H1 (cell line): ENCODE measurements at regions not wholly inside any gene's neighbourhood (a gene's known extent, or its start where the extent isn't known, plus 50 kb on each side); places are given as distances from the start of the nearest gene placed in this dataset.

Source experiments
- CTCF ChIA-PET: fragments of 300-600 bp; sonication (Branson Sonifier 250); formaldehyde crosslinking; loops from one replicate; lab custom pipeline; 2021; ENCODE audit not compliant: partially characterized antibody; lab: Charles Lee
- POLR2A ChIA-PET: fragments of 300-600 bp; sonication (Branson Sonifier 250); formaldehyde crosslinking; loops from one replicate; lab custom pipeline; 2021; ENCODE audit warnings: inconsistent platforms; ENCODE audit not compliant: partially characterized antibody; lab: Charles Lee
- DNase-seq, 2 experiments: peaks; one replicate each; pipeline versions ENCODE4 v3.0.0 to v3.0.0-alpha.2; 2010 to 2022; ENCODE audit warnings: low spot score in 2 of 2, low read depth in 1 of 2, mixed read lengths in 1 of 2
- FAIRE-seq: peaks from 2 replicates; lab custom pipeline; 2011; peaks lifted over from hg19 to GRCh38; lab: Jason Lieb, UNC
- H2AFZ ChIP-seq: 2 replicates; pipeline ENCODE4 v1.8.1; 2012; ENCODE audit warnings: low read length, inconsistent platforms
- H2AK5ac ChIP-seq: 2 replicates; pipeline ENCODE4 v1.6.1; 2013; ENCODE audit warnings: low read depth, low read length
- H2BK120ac ChIP-seq: replicated peaks from 2 replicates; pipeline ENCODE3; 2013; ENCODE audit warnings: low read depth, low read length, inconsistent platforms
- H2BK12ac ChIP-seq: 2 replicates; pipeline ENCODE4 v1.6.1; 2013; ENCODE audit warnings: low read depth, low read length
- H2BK15ac ChIP-seq: 2 replicates; pipeline ENCODE4 v1.6.1; 2013; ENCODE audit warnings: low read length
- H2BK20ac ChIP-seq: 2 replicates; pipeline ENCODE4 v1.6.1; 2013; ENCODE audit warnings: low read length
- H2BK5ac ChIP-seq: 2 replicates; pipeline ENCODE4 v1.6.1; 2013; ENCODE audit warnings: low read depth, low read length
- H3K14ac ChIP-seq: 2 replicates; pipeline ENCODE4 v1.6.1; 2013; ENCODE audit warnings: inconsistent platforms; ENCODE audit not compliant: insufficient read length
- H3K18ac ChIP-seq: 2 replicates; pipeline ENCODE4 v1.6.1; 2013; ENCODE audit warnings: low read length; ENCODE audit errors: extremely low read depth
- H3K23ac ChIP-seq: 2 replicates; pipeline ENCODE4 v1.6.1; 2013; ENCODE audit warnings: inconsistent platforms; ENCODE audit not compliant: insufficient read length
- H3K23me2 ChIP-seq: 2 replicates; pipeline ENCODE4 v1.6.1; 2013; ENCODE audit warnings: low read depth, low read length
- H3K27ac ChIP-seq: 2 replicates; pipeline ENCODE4 v1.6.1; 2011; ENCODE audit warnings: low read depth, low read length, inconsistent platforms
- H3K27me3 ChIP-seq, 4 experiments: replicated peaks in 1 of 4; 1 replicate in 1 of 4; 2 replicates in 3 of 4; pipeline versions ENCODE4 v1.6.1 to v1.8.1; 2011 to 2013; ENCODE audit warnings: low read length in 3 of 4, mild to moderate bottlenecking in 3 of 4, inconsistent platforms in 2 of 4, mixed read lengths in 2 of 4, moderate library complexity in 1 of 4; ENCODE audit not compliant: control insufficient read depth in 3 of 4, insufficient read depth in 3 of 4; ENCODE audit errors: extremely low read depth in 1 of 4
- H3K36me3 ChIP-seq, 4 experiments: 2 replicates each; pipeline versions ENCODE4 v1.6.1 to v1.8.1; 2011 to 2013; ENCODE audit warnings: mild to moderate bottlenecking in 4 of 4, low read length in 3 of 4, moderate library complexity in 2 of 4, control low read depth in 1 of 4, inconsistent platforms in 1 of 4; ENCODE audit not compliant: insufficient read depth in 4 of 4, control insufficient read depth in 2 of 4
- H3K4ac ChIP-seq: replicated peaks from 2 replicates; pipeline ENCODE3; 2013; ENCODE audit warnings: low read length, low read depth, mixed read lengths, inconsistent platforms; ENCODE audit not compliant: insufficient read length
- H3K4me1 ChIP-seq, 4 experiments: replicated peaks in 1 of 4; 1 replicate in 1 of 4; 2 replicates in 3 of 4; pipeline versions ENCODE4 v1.6.1 to v1.8.1; 2011 to 2013; ENCODE audit warnings: low read length in 3 of 4, inconsistent platforms in 2 of 4, mixed read lengths in 1 of 4; ENCODE audit not compliant: insufficient read depth in 4 of 4, control insufficient read depth in 3 of 4
- H3K4me2 ChIP-seq, 2 experiments: 2 replicates each; pipeline versions ENCODE4 v1.6.1 to v1.8.1; 2011 to 2013; ENCODE audit warnings: low read depth in 2 of 2, low read length in 2 of 2, control low read depth in 1 of 2, inconsistent platforms in 1 of 2, mild to moderate bottlenecking in 1 of 2; ENCODE audit not compliant: insufficient read depth in 1 of 2
- H3K4me3 ChIP-seq, 4 experiments: fragments of 200-600, 300-600 bp in 1 of 4; sonication (generic), shearing (Covaris generic), sonication (Bioruptor Twin) in 1 of 4; 2 replicates each; pipeline versions ENCODE4 v1.5.1 to v1.8.1; 2011 to 2016; ENCODE audit warnings: low read length in 4 of 4, low read depth in 3 of 4, control low read depth in 2 of 4, inconsistent platforms in 2 of 4, mild to moderate bottlenecking in 2 of 4, mixed read lengths in 1 of 4, moderate library complexity in 1 of 4; ENCODE audit not compliant: insufficient read depth in 2 of 4; ENCODE audit errors: extremely low read depth in 1 of 4
- H3K56ac ChIP-seq: replicated peaks from 2 replicates; pipeline ENCODE3; 2013; ENCODE audit warnings: low read depth, mild to moderate bottlenecking, mixed read lengths, low read length, inconsistent platforms; ENCODE audit not compliant: insufficient read length
- H3K79me1 ChIP-seq: 2 replicates; pipeline ENCODE4 v1.6.1; 2013; ENCODE audit warnings: low read depth, low read length, control low read depth
- H3K79me2 ChIP-seq, 2 experiments: 2 replicates each; pipeline versions ENCODE4 v1.6.1 to v1.8.1; 2012 to 2013; ENCODE audit warnings: low read length in 2 of 2, mild to moderate bottlenecking in 2 of 2, inconsistent platforms in 1 of 2; ENCODE audit not compliant: insufficient read depth in 2 of 2, control insufficient read depth in 1 of 2
- H3K9ac ChIP-seq, 4 experiments: replicated peaks in 1 of 4; 1 replicate in 1 of 4; 2 replicates in 3 of 4; pipeline versions ENCODE4 v1.6.1 to v1.8.1; 2011 to 2013; ENCODE audit warnings: low read depth in 3 of 4, low read length in 3 of 4, control low read depth in 2 of 4, mild to moderate bottlenecking in 2 of 4, moderate library complexity in 2 of 4, inconsistent platforms in 1 of 4; ENCODE audit errors: extremely low read depth in 1 of 4
- H3K9me3 ChIP-seq, 2 experiments: 2 replicates each; pipeline versions ENCODE4 v1.6.1 to v1.8.1; 2012 to 2013; ENCODE audit warnings: mild to moderate bottlenecking in 2 of 2, moderate library complexity in 2 of 2, control low read depth in 1 of 2, inconsistent platforms in 1 of 2, low read depth in 1 of 2, low read length in 1 of 2, mixed read lengths in 1 of 2; ENCODE audit not compliant: insufficient read depth in 2 of 2
- H4K20me1 ChIP-seq, 2 experiments: replicated peaks in 1 of 2; 2 replicates each; pipeline versions ENCODE3 to v1.8.1; 2011 to 2013; ENCODE audit warnings: inconsistent platforms in 2 of 2, low read length in 2 of 2, mild to moderate bottlenecking in 1 of 2; ENCODE audit not compliant: insufficient read depth in 2 of 2, control insufficient read depth in 1 of 2
- H4K5ac ChIP-seq: 2 replicates; pipeline ENCODE4 v1.6.1; 2013; ENCODE audit warnings: low read length, low read depth, mixed read lengths, inconsistent platforms; ENCODE audit not compliant: insufficient read length
- H4K8ac ChIP-seq: 2 replicates; pipeline ENCODE4 v1.8.0; 2013; ENCODE audit warnings: mild to moderate bottlenecking, moderate library complexity, low read length, inconsistent platforms; ENCODE audit not compliant: insufficient read depth; ENCODE audit errors: extremely low read depth
- H4K91ac ChIP-seq: replicated peaks from 2 replicates; pipeline ENCODE3; 2013; ENCODE audit warnings: low read length, mixed read lengths, inconsistent platforms; ENCODE audit not compliant: insufficient read length
- CEBPB ChIP-seq: IDR thresholded peaks from 2 replicates; pipeline ENCODE4 v1.6.1; 2012; ENCODE audit warnings: low read depth, low read length
- CTBP2 ChIP-seq: IDR thresholded peaks from 2 replicates; pipeline ENCODE4 v1.7.0; 2011; ENCODE audit warnings: borderline replicate concordance, mild to moderate bottlenecking, moderate library complexity, mixed read lengths, low read length; ENCODE audit not compliant: insufficient read depth, insufficient read length
- KDM5A ChIP-seq: fragments of 200-600 bp; IDR thresholded peaks from 2 replicates; pipeline ENCODE4 v1.7.1; 2012; ENCODE audit warnings: mild to moderate bottlenecking, low read length, inconsistent platforms, mixed read lengths
- RNF2 ChIP-seq: fragments of 200-900, 300-1000 bp; sonication (generic); IDR thresholded peaks from 2 replicates; pipeline ENCODE4 v1.7.1; 2016; ENCODE audit warnings: borderline replicate concordance, low read depth, mild to moderate bottlenecking, antibody characterized with exemption, low read length; ENCODE audit not compliant: poor library complexity, severe bottlenecking; ENCODE audit errors: missing control alignments
- TEAD4 ChIP-seq: IDR thresholded peaks from 2 replicates; pipeline ENCODE4 v1.6.1; 2012; ENCODE audit warnings: low read depth, low read length, inconsistent platforms, mixed read lengths
- WGBS, 2 experiments: shearing (Covaris generic) in 1 of 2; methylation state at CpG; one replicate each; pipeline versions ENCODE4 v1.1.6 to v1.1.7; 2013 to 2015; ENCODE audit warnings: low lambda C conversion rate in 2 of 2, mixed read lengths in 2 of 2, inconsistent platforms in 1 of 2, low coverage in 1 of 2, missing lambda C conversion rate in 1 of 2; ENCODE audit not compliant: insufficient replicate concordance in 2 of 2, insufficient coverage in 1 of 2, insufficient read length in 1 of 2; ENCODE audit errors: extremely low coverage in 1 of 2, missing lambda C conversion rate in 1 of 2; 5-methylcytosine and 5-hydroxymethylcytosine counted together

GRCh38 chr2:238597638-238598528 lies 171.2 kb downstream of the ASB1 start:
- no peak overlapping the region for H3K27ac ChIP-seq
- no peaks in the 10 kb centered on the region for H3K9me3 ChIP-seq
- H3K36me3 ChIP-seq, result no peaks in the 10 kb centered on the region
- no peak overlapping the region for H4K8ac ChIP-seq
- H4K91ac ChIP-seq, result no peak overlapping the region
- 85% methylated on average over 11 of the region's 11 CpGs; no CpG with 5 or more reads in 1 of the 2 experiments for whole genome bisulfite sequencing, 2 experiments
- no peak overlapping the region for H3K9ac ChIP-seq
- H3K23ac ChIP-seq, result no peak overlapping the region
- H3K4me1 ChIP-seq, result no peaks in the 10 kb centered on the region
- H3K79me2 ChIP-seq, result no peaks in the 10 kb centered on the region
- no peaks in the 10 kb centered on the region for H4K20me1 ChIP-seq
- H3K4me3 ChIP-seq, result no peak overlapping the region
- H3K4ac ChIP-seq, result no peak overlapping the region
- H3K56ac ChIP-seq, result no peak overlapping the region
- H3K4me2 ChIP-seq, result no peak overlapping the region
- H2AFZ ChIP-seq, result no peak overlapping the region
- no peak overlapping the region for H3K14ac ChIP-seq
- H2BK120ac ChIP-seq, result no peak overlapping the region
- POLR2A ChIA-PET, result no interaction called here
- H2BK20ac ChIP-seq, result no peak overlapping the region
- no peaks in the 10 kb centered on the region for H3K27me3 ChIP-seq
- H2BK5ac ChIP-seq, result no peak overlapping the region
- no peak for FAIRE-seq
- DNase-seq, result no peak
- no peak overlapping the region for H4K5ac ChIP-seq
- H3K23me2 ChIP-seq, result no peaks in the 10 kb centered on the region
- no peak overlapping the region for H2BK12ac ChIP-seq
- no peak overlapping the region for H3K18ac ChIP-seq
- no peaks in the 10 kb centered on the region for H3K79me1 ChIP-seq
- no peak overlapping the region for H2BK15ac ChIP-seq
- no peak overlapping the region for H2AK5ac ChIP-seq
- CTCF ChIA-PET, result no interaction called here
- no peak for TF ChIP-seq TEAD4
- no peak for TF ChIP-seq KDM5A
- TF ChIP-seq CTBP2, result no peak
- no peak for TF ChIP-seq RNF2
- TF ChIP-seq CEBPB, result no peak
